H9 (cell line): ENCODE measurements at regions not wholly inside any gene's neighbourhood (a gene's known extent, or its start where the extent isn't known, plus 50 kb on each side); places are given as distances from the start of the nearest gene placed in this dataset.

Source experiments
- DNase-seq: peaks from one replicate; pipeline ENCODE4 v3.0.0-alpha.2; 2017
- H2AFZ ChIP-seq: one replicate; pipeline ENCODE4 v1.6.1; 2013; ENCODE audit warnings: mild to moderate bottlenecking, low read length, control low read depth, moderate library complexity
- H2AK5ac ChIP-seq: 2 replicates; pipeline ENCODE4 v1.6.1; 2013; ENCODE audit warnings: low read length, control low read depth, mixed read lengths; ENCODE audit not compliant: insufficient read length
- H2BK120ac ChIP-seq: one replicate; pipeline ENCODE4 v1.6.1; 2013; ENCODE audit warnings: low read depth, mild to moderate bottlenecking, low read length, control low read depth, inconsistent platforms; ENCODE audit not compliant: poor library complexity, severe bottlenecking
- H2BK12ac ChIP-seq: 2 replicates; pipeline ENCODE4 v1.6.1; 2013; ENCODE audit warnings: low read length, control low read depth, mixed read lengths, low read depth; ENCODE audit not compliant: insufficient read length
- H2BK15ac ChIP-seq: 2 replicates; pipeline ENCODE4 v1.6.1; 2013; ENCODE audit warnings: low read depth, low read length, control low read depth
- H2BK20ac ChIP-seq: one replicate; pipeline ENCODE4 v1.6.1; 2013; ENCODE audit warnings: low read depth, mild to moderate bottlenecking, low read length, control low read depth, inconsistent platforms; ENCODE audit not compliant: poor library complexity, severe bottlenecking
- H2BK5ac ChIP-seq: 2 replicates; pipeline ENCODE4 v1.6.1; 2013; ENCODE audit warnings: low read length, control low read depth, mixed read lengths; ENCODE audit not compliant: insufficient read length
- H3K14ac ChIP-seq: 2 replicates; pipeline ENCODE4 v1.6.1; 2013; ENCODE audit warnings: low read length, control low read depth; ENCODE audit not compliant: insufficient read depth
- H3K18ac ChIP-seq: 2 replicates; pipeline ENCODE4 v1.6.1; 2013; ENCODE audit warnings: low read depth, mild to moderate bottlenecking, mixed read lengths, low read length, control low read depth; ENCODE audit not compliant: insufficient read length
- H3K23ac ChIP-seq: 2 replicates; pipeline ENCODE4 v1.6.1; 2013; ENCODE audit warnings: low read length, control low read depth, mixed read lengths, low read depth; ENCODE audit not compliant: insufficient read length
- H3K23me2 ChIP-seq: 2 replicates; pipeline ENCODE4 v1.6.1; 2013; ENCODE audit warnings: low read depth, mild to moderate bottlenecking, mixed read lengths, low read length, control low read depth; ENCODE audit not compliant: insufficient read length, poor library complexity, severe bottlenecking
- H3K27ac ChIP-seq: 2 replicates; pipeline ENCODE4 v1.5.1; 2013; ENCODE audit warnings: low read length, control low read depth, mixed read lengths, low read depth; ENCODE audit not compliant: insufficient read length
- H3K27me3 ChIP-seq: 2 replicates; pipeline ENCODE4 v1.6.1; 2013; ENCODE audit warnings: low read length, control low read depth, inconsistent platforms; ENCODE audit not compliant: insufficient read depth
- H3K4ac ChIP-seq: 2 replicates; pipeline ENCODE4 v1.6.1; 2013; ENCODE audit warnings: low read depth, mild to moderate bottlenecking, control low read depth, inconsistent platforms, low read length, moderate library complexity
- H3K4me1 ChIP-seq: 2 replicates; pipeline ENCODE4 v1.6.1; 2013; ENCODE audit warnings: low read length, control low read depth, inconsistent platforms; ENCODE audit not compliant: insufficient read depth
- H3K4me2 ChIP-seq: 2 replicates; pipeline ENCODE4 v1.6.1; 2013; ENCODE audit warnings: low read length, control low read depth, mixed read lengths; ENCODE audit not compliant: insufficient read length, insufficient read depth
- H3K56ac ChIP-seq: 2 replicates; pipeline ENCODE4 v1.6.1; 2013; ENCODE audit warnings: low read depth, mild to moderate bottlenecking, mixed read lengths, low read length, control low read depth; ENCODE audit not compliant: insufficient read length
- H3K79me1 ChIP-seq: 2 replicates; pipeline ENCODE4 v1.6.1; 2013; ENCODE audit warnings: low read depth, mild to moderate bottlenecking, moderate library complexity, low read length, control low read depth, inconsistent platforms; ENCODE audit not compliant: insufficient read depth, poor library complexity, severe bottlenecking
- H3K79me2 ChIP-seq: 2 replicates; pipeline ENCODE4 v1.6.1; 2013; ENCODE audit warnings: low read length, control low read depth, inconsistent platforms; ENCODE audit not compliant: insufficient read depth
- H3K9ac ChIP-seq: 2 replicates; pipeline ENCODE4 v1.6.1; 2013; ENCODE audit warnings: low read length, control low read depth, mixed read lengths; ENCODE audit not compliant: insufficient read length; ENCODE audit errors: extremely low read depth
- H3K9me3 ChIP-seq: one replicate; pipeline ENCODE4 v1.6.1; 2013; ENCODE audit warnings: low read depth, low read length, inconsistent platforms; ENCODE audit not compliant: control insufficient read depth
- H3T11ph ChIP-seq: one replicate; pipeline ENCODE4 v1.6.1; 2013; ENCODE audit warnings: mild to moderate bottlenecking, low read length, control low read depth, inconsistent platforms
- H4K20me1 ChIP-seq: one replicate; pipeline ENCODE4 v1.6.1; 2013; ENCODE audit not compliant: control insufficient read depth, insufficient read length, insufficient read depth
- H4K5ac ChIP-seq: 2 replicates; pipeline ENCODE4 v1.6.1; 2013; ENCODE audit warnings: low read depth, mild to moderate bottlenecking, mixed read lengths, low read length, control low read depth; ENCODE audit not compliant: insufficient read length
- H4K8ac ChIP-seq: replicated peaks from 2 replicates; pipeline ENCODE4 v1.6.1; 2013; ENCODE audit warnings: low read length, control low read depth, mixed read lengths, low read depth; ENCODE audit not compliant: insufficient read length
- H4K91ac ChIP-seq: 2 replicates; pipeline ENCODE4 v1.6.1; 2013; ENCODE audit warnings: low read depth, mild to moderate bottlenecking, moderate library complexity, mixed read lengths, low read length, control low read depth; ENCODE audit not compliant: insufficient read length
- H3K27ac Mint-ChIP-seq, 3 experiments: 2 replicates in 2 of 3; 3 replicates in 1 of 3; pipeline ENCODE4 v1.8.0; 2020 to 2021; ENCODE audit warnings: mixed read lengths in 3 of 3, mild to moderate bottlenecking in 1 of 3, moderate library complexity in 1 of 3
- H3K27me3 Mint-ChIP-seq: 2 replicates; pipeline ENCODE4 v1.8.0; 2021; ENCODE audit warnings: low read depth, mild to moderate bottlenecking, moderate library complexity, mixed read lengths
- H3K36me3 Mint-ChIP-seq, 3 experiments: 2 replicates in 2 of 3; 3 replicates in 1 of 3; pipeline ENCODE4 v1.8.0; 2020 to 2021; ENCODE audit warnings: low read depth in 3 of 3, mixed read lengths in 3 of 3; ENCODE audit not compliant: insufficient read depth in 1 of 3
- H3K4me1 Mint-ChIP-seq, 2 experiments: 2 replicates each; pipeline ENCODE4 v1.8.0; 2020; ENCODE audit warnings: mixed read lengths in 2 of 2
- H3K4me3 Mint-ChIP-seq, 2 experiments: 2 replicates in 1 of 2; 3 replicates in 1 of 2; pipeline ENCODE4 v1.8.0; 2020 to 2021; ENCODE audit warnings: mild to moderate bottlenecking in 2 of 2, mixed read lengths in 2 of 2, moderate library complexity in 1 of 2
- H3K9me3 Mint-ChIP-seq, 2 experiments: 2 replicates in 1 of 2; 3 replicates in 1 of 2; pipeline ENCODE4 v1.8.0; 2020; ENCODE audit warnings: mild to moderate bottlenecking in 2 of 2, mixed read lengths in 2 of 2, moderate library complexity in 1 of 2
- WGBS: extraction: QIAGEN DNeasy Blood & Tissue Kit; methylation state at CpG from one replicate; pipeline ENCODE4 v1.1.7; 2013; ENCODE audit warnings: missing lambda C conversion rate, low lambda C conversion rate, mixed read lengths; ENCODE audit not compliant: insufficient read length; ENCODE audit errors: extremely low coverage; 5-methylcytosine and 5-hydroxymethylcytosine counted together
- TF ChIP-seq, protein P1 (sequence below): fragments of 200-600 bp; sonication (generic); conservative IDR thresholded peaks from 3 replicates; pipeline ENCODE4 v1.8.0; 2021; ENCODE audit warnings: antibody characterized with exemption, mild to moderate bottlenecking

DNA sequence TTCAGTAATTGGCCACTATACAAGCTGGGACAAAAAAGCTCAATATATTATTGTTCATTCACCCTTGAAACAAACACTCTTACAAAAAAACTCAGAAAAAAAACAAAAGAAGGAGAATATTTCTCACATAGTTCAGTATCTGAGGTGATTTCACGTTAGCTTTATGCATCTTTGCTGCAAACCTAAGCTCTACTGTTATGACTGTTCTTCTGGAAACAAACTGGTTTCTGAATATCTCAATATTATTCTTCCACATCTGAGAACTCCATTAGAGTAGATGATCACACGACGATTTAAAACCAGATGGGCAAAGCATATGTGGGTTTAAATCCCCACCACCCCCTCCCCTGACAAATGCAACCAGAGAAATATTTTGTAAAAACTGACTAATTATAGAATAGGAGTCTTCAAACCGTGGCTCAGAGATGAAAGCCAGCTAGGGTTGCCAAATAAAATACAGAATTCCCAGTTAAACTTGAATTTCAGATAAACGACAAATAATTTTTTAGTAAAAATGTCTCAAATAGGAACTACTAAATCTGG is 182.0 kb upstream of the FAM241A start:
- DNase-seq = no peak
- no peak overlapping the region for H2BK15ac ChIP-seq
- no peak overlapping the region for H4K5ac ChIP-seq
- no peaks in the 10 kb centered on the region for H3K9me3 Mint-ChIP-seq
- no peak overlapping the region for H4K8ac ChIP-seq
- no peaks in the 10 kb centered on the region for H3K23me2 ChIP-seq
- H2AK5ac ChIP-seq = no peak overlapping the region
- H3K27ac ChIP-seq = no peak overlapping the region
- H3K27ac Mint-ChIP-seq = no peak overlapping the region
- no peak overlapping the region for H2AFZ ChIP-seq
- no peak overlapping the region for H2BK20ac ChIP-seq
- no peak overlapping the region for H3K18ac ChIP-seq
- H3K27me3 Mint-ChIP-seq = no peaks in the 10 kb centered on the region
- no peaks in the 10 kb centered on the region for H3K27me3 ChIP-seq
- H3K4ac ChIP-seq = no peak overlapping the region
- no peak overlapping the region for H2BK120ac ChIP-seq
- no peaks in the 10 kb centered on the region for H3K79me2 ChIP-seq
- no CpG with 5 or more reads among the region's 5 CpGs for WGBS
- no peaks in the 10 kb centered on the region for H3K4me1 Mint-ChIP-seq
- H3K56ac ChIP-seq = no peak overlapping the region
- H2BK12ac ChIP-seq = no peak overlapping the region
- H3K36me3 Mint-ChIP-seq = no peaks in the 10 kb centered on the region
- TF ChIP-seq, protein P1, sequence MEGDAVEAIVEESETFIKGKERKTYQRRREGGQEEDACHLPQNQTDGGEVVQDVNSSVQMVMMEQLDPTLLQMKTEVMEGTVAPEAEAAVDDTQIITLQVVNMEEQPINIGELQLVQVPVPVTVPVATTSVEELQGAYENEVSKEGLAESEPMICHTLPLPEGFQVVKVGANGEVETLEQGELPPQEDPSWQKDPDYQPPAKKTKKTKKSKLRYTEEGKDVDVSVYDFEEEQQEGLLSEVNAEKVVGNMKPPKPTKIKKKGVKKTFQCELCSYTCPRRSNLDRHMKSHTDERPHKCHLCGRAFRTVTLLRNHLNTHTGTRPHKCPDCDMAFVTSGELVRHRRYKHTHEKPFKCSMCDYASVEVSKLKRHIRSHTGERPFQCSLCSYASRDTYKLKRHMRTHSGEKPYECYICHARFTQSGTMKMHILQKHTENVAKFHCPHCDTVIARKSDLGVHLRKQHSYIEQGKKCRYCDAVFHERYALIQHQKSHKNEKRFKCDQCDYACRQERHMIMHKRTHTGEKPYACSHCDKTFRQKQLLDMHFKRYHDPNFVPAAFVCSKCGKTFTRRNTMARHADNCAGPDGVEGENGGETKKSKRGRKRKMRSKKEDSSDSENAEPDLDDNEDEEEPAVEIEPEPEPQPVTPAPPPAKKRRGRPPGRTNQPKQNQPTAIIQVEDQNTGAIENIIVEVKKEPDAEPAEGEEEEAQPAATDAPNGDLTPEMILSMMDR = no peak
- no peak overlapping the region for H3K23ac ChIP-seq
- no peak overlapping the region for H3K4me2 ChIP-seq
- no peaks in the 10 kb centered on the region for H3K79me1 ChIP-seq
- no peak overlapping the region for H4K91ac ChIP-seq
- H3T11ph ChIP-seq = no peak overlapping the region
- no peaks in the 10 kb centered on the region for H4K20me1 ChIP-seq
- H3K4me3 Mint-ChIP-seq = no peak overlapping the region
- no peaks in the 10 kb centered on the region for H3K9me3 ChIP-seq
- no peak overlapping the region for H2BK5ac ChIP-seq
- no peaks in the 10 kb centered on the region for H3K4me1 ChIP-seq
- H3K9ac ChIP-seq = no peak overlapping the region
- H3K14ac ChIP-seq = no peak overlapping the region
